HepG2 (cell line): ENCODE measurements at regions not wholly inside any gene's neighbourhood (a gene's known extent, or its start where the extent isn't known, plus 50 kb on each side); places are given as distances from the start of the nearest gene placed in this dataset.

Source experiments
- ATAC-seq: fragments of 200-7000 bp; cut with Tn5 transposase; 3 replicates; pipeline ENCODE4 v1.9.1; 2020; ENCODE audit warnings: mild to moderate bottlenecking, moderate library complexity
- BruUV-seq: library from RNA; stranded (reverse); fragments of 400-500 nt; replicated peaks from 2 replicates; lab custom pipeline; 2021; lab: Mats Ljungman, UMichigan
- CTCF ChIA-PET: fragments of 300-600 bp; formaldehyde crosslinking; extraction: SDS; loops from one replicate; lab custom pipeline; 2021; ENCODE audit warnings: low total read pairs, inconsistent platforms, low intra/inter-chr PET ratio; lab: Yijun Ruan, JAX
- POLR2A ChIA-PET: fragments of 350-600 bp; sonication (Branson Sonifier 250); formaldehyde crosslinking; loops from one replicate; lab custom pipeline; 2020; ENCODE audit warnings: antibody characterized with exemption, inconsistent platforms; lab: Yijun Ruan, JAX
- DNase-seq: peaks from one replicate; pipeline ENCODE4 v3.0.0-alpha.2; 2015; ENCODE audit warnings: low spot score
- FAIRE-seq: peaks from 3 replicates; lab custom pipeline; 2011; peaks lifted over from hg19 to GRCh38; lab: Jason Lieb, UNC
- H2AFZ ChIP-seq: one replicate; pipeline ENCODE4 v1.6.1; 2011; ENCODE audit warnings: low read length, inconsistent platforms
- H3K27ac ChIP-seq: fragments of 300-600 bp; 3 replicates; pipeline ENCODE4 v1.8.0; 2011; ENCODE audit warnings: mixed run types, mild to moderate bottlenecking, mixed read lengths, low read length, inconsistent platforms; ENCODE audit not compliant: insufficient read depth; ENCODE audit errors: extremely low read length
- H3K27me3 ChIP-seq, 2 experiments: fragments of 200-600 bp in 1 of 2; 2 replicates in 1 of 2; 3 replicates in 1 of 2; pipeline versions ENCODE4 v1.6.0 to v1.8.0; 2011; ENCODE audit warnings: low read length in 2 of 2, mild to moderate bottlenecking in 2 of 2, moderate library complexity in 2 of 2, inconsistent platforms in 1 of 2; ENCODE audit not compliant: insufficient read depth in 2 of 2, control insufficient read depth in 1 of 2
- H3K36me3 ChIP-seq, 2 experiments: fragments of 200-600 bp in 1 of 2; replicated peaks in 1 of 2; 2 replicates in 1 of 2; 3 replicates in 1 of 2; pipeline versions ENCODE4 v1.5.1 to v1.8.0; 2011; ENCODE audit warnings: low read length in 2 of 2, inconsistent platforms in 1 of 2; ENCODE audit not compliant: insufficient read depth in 2 of 2, control insufficient read depth in 1 of 2
- H3K4me1 ChIP-seq: 2 replicates; pipeline ENCODE4 v1.5.1; 2012; ENCODE audit warnings: low read length, inconsistent platforms; ENCODE audit not compliant: insufficient read depth
- H3K4me2 ChIP-seq: 2 replicates; pipeline ENCODE4 v1.6.0; 2011; ENCODE audit warnings: low read depth, low read length, inconsistent platforms
- H3K4me3 ChIP-seq, 3 experiments: fragments of 200-600 bp in 1 of 3; sonication (generic), shearing (Covaris generic) in 1 of 3; replicated peaks in 1 of 3; 2 replicates each; pipeline ENCODE4 v1.5.1; 2011 to 2016; ENCODE audit warnings: low read length in 3 of 3, inconsistent platforms in 2 of 3, low read depth in 2 of 3, mild to moderate bottlenecking in 2 of 3, control low read depth in 1 of 3, mixed read lengths in 1 of 3; ENCODE audit not compliant: insufficient read depth in 1 of 3
- H3K79me2 ChIP-seq: one replicate; pipeline ENCODE4 v1.6.1; 2011; ENCODE audit warnings: low read length, inconsistent platforms; ENCODE audit not compliant: insufficient read depth
- H3K9ac ChIP-seq: 2 replicates; pipeline ENCODE4 v1.6.0; 2011; ENCODE audit warnings: mild to moderate bottlenecking, low read depth, low read length, inconsistent platforms; ENCODE audit not compliant: insufficient read depth
- H3K9me3 ChIP-seq: 2 replicates; pipeline ENCODE4 v1.5.1; 2012; ENCODE audit warnings: mild to moderate bottlenecking, low read length
- H4K20me1 ChIP-seq: 2 replicates; pipeline ENCODE4 v1.6.0; 2011; ENCODE audit warnings: inconsistent platforms, mild to moderate bottlenecking, low read length, moderate library complexity; ENCODE audit not compliant: insufficient read depth
- ETV5 ChIP-seq: IDR thresholded peaks from 2 replicates; pipeline ENCODE4 v1.6.1; 2018; ENCODE audit warnings: missing biosample characterization, missing genetic modification reagents, inconsistent platforms, borderline replicate concordance
- FOSL2 ChIP-seq: sonication (generic); formaldehyde crosslinking; IDR thresholded peaks from 2 replicates; pipeline ENCODE4 v1.4.0; 2020; ENCODE audit warnings: missing genetic modification reagents
- HOXA3 ChIP-seq: sonication (generic); formaldehyde crosslinking; IDR thresholded peaks from 2 replicates; pipeline ENCODE4 v1.5.0; 2020; ENCODE audit warnings: missing genetic modification reagents
- MAFF ChIP-seq: IDR thresholded peaks from 2 replicates; pipeline ENCODE4 v1.6.1; 2011; ENCODE audit warnings: low read depth, low read length, improper control_type of control experiment
- ZFP41 ChIP-seq: sonication (generic); formaldehyde crosslinking; IDR thresholded peaks from 2 replicates; pipeline ENCODE4 v1.4.0; 2020; ENCODE audit warnings: mild to moderate bottlenecking, missing genetic modification reagents, borderline replicate concordance
- ZNF260 ChIP-seq: sonication (generic); formaldehyde crosslinking; IDR thresholded peaks from 2 replicates; pipeline ENCODE4 v1.4.0; 2020; ENCODE audit warnings: missing genetic modification reagents, low read depth, mild to moderate bottlenecking, borderline replicate concordance
- ZNF451 ChIP-seq: sonication (generic); formaldehyde crosslinking; IDR thresholded peaks from 2 replicates; pipeline ENCODE4 v1.5.0; 2020; ENCODE audit warnings: mild to moderate bottlenecking, missing genetic modification reagents
- WGBS: methylation state at CpG from one replicate; pipeline ENCODE4 v1.1.6; 2017; ENCODE audit warnings: low lambda C conversion rate; 5-methylcytosine and 5-hydroxymethylcytosine counted together
- in situ Hi-C: cut with HindIII; loops from 2 replicates; pipeline ENCODE4 v1.10.0; 2017; ENCODE audit warnings: low pct_unique_long_range_greater_than_20kb; ENCODE audit not compliant: extremely low pct_ligation_motif_present
- intact Hi-C: fragments of 100-400 bp; cut with micrococcal nuclease; formaldehyde crosslinking; loops from one replicate; pipeline ENCODE4 v1.10.0; 2022; ENCODE audit not compliant: unreplicated experiment
- TF ChIP-seq, protein P1 (sequence below), 2 experiments: sonication (generic) in 1 of 2; formaldehyde crosslinking in 1 of 2; IDR thresholded peaks; 2 replicates each; pipeline versions ENCODE4 v1.6.1 to v1.9.0; 2014 to 2022; ENCODE audit warnings: antibody characterized with exemption in 1 of 2, borderline replicate concordance in 1 of 2, inconsistent platforms in 1 of 2, low read depth in 1 of 2, missing genetic modification reagents in 1 of 2
- TF ChIP-seq, protein P2 (sequence below): sonication (generic); formaldehyde crosslinking; IDR thresholded peaks from 2 replicates; pipeline ENCODE4 v1.5.0; 2020; ENCODE audit warnings: mild to moderate bottlenecking, missing genetic modification reagents

DNA sequence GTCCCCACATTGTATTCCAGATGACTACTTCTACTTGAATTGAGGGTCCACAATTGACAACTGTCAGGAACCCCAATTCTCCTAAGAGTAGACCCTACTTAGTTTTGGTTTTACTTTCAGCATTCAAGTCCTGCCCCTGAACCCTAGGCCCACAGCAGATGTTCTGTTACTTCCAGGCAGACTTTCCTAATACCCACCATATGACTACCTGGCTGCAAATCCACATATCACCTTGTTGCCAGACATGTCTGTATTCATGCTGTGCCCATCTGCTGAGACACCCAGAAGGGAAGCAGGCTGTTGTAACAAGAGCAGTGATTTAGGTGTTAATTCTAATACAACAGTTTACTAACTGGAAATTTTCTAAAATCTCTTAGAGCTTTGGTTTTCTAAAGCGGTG lies 235.1 kb upstream of the CCDC54 start:
- CTCF ChIA-PET: no interaction called here
- no peak overlapping the region for H3K4me2 ChIP-seq

More for the DNA sequence above, 235.1 kb upstream of the CCDC54 start:
- DNase-seq (no peak), ATAC-seq (no peak), FAIRE-seq (no peak)
- H3K27me3 ChIP-seq: no peaks in the 10 kb centered on the region
- H2AFZ ChIP-seq: no peak overlapping the region
- no peaks in the 10 kb centered on the region for H3K79me2 ChIP-seq
- no peaks in the 10 kb centered on the region for H4K20me1 ChIP-seq
- no peaks in the 10 kb centered on the region for H3K9me3 ChIP-seq
- BruUV-seq: no TSS peak
- 63% methylated on average over 1 of the region's 1 CpG for WGBS
- in situ Hi-C loops: no loop called here
- no peaks in the 10 kb centered on the region for H3K36me3 ChIP-seq
- H3K9ac ChIP-seq: no peak overlapping the region
- no peak overlapping the region for H3K27ac ChIP-seq
- intact Hi-C loops: no loop called here
- no peak overlapping the region for H3K4me3 ChIP-seq
- TF ChIP-seq, protein P1, sequence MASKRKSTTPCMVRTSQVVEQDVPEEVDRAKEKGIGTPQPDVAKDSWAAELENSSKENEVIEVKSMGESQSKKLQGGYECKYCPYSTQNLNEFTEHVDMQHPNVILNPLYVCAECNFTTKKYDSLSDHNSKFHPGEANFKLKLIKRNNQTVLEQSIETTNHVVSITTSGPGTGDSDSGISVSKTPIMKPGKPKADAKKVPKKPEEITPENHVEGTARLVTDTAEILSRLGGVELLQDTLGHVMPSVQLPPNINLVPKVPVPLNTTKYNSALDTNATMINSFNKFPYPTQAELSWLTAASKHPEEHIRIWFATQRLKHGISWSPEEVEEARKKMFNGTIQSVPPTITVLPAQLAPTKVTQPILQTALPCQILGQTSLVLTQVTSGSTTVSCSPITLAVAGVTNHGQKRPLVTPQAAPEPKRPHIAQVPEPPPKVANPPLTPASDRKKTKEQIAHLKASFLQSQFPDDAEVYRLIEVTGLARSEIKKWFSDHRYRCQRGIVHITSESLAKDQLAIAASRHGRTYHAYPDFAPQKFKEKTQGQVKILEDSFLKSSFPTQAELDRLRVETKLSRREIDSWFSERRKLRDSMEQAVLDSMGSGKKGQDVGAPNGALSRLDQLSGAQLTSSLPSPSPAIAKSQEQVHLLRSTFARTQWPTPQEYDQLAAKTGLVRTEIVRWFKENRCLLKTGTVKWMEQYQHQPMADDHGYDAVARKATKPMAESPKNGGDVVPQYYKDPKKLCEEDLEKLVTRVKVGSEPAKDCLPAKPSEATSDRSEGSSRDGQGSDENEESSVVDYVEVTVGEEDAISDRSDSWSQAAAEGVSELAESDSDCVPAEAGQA (IDR thresholded peaks at IDR 0.05; ENCODE audit: low read depth): no peak
- TF ChIP-seq, protein P1 (CRISPR knock-in tag; IDR thresholded peaks at IDR 0.05; ENCODE audit: borderline replicate concordance): no peak
- TF ChIP-seq ETV5: no peak
- TF ChIP-seq, protein P2, sequence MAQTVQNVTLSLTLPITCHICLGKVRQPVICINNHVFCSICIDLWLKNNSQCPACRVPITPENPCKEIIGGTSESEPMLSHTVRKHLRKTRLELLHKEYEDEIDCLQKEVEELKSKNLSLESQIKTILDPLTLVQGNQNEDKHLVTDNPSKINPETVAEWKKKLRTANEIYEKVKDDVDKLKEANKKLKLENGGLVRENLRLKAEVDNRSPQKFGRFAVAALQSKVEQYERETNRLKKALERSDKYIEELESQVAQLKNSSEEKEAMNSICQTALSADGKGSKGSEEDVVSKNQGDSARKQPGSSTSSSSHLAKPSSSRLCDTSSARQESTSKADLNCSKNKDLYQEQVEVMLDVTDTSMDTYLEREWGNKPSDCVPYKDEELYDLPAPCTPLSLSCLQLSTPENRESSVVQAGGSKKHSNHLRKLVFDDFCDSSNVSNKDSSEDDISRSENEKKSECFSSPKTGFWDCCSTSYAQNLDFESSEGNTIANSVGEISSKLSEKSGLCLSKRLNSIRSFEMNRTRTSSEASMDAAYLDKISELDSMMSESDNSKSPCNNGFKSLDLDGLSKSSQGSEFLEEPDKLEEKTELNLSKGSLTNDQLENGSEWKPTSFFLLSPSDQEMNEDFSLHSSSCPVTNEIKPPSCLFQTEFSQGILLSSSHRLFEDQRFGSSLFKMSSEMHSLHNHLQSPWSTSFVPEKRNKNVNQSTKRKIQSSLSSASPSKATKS (CRISPR knock-in tag): no peak
- TF ChIP-seq ZNF451 (CRISPR knock-in tag): no peak
- TF ChIP-seq ZFP41 (CRISPR knock-in tag): no peak
- TF ChIP-seq ZNF260 (CRISPR knock-in tag): no peak
- no peak for TF ChIP-seq HOXA3
- no peak for TF ChIP-seq MAFF
- no peak for TF ChIP-seq FOSL2
- POLR2A ChIA-PET: no interaction called here
- no peaks in the 10 kb centered on the region for H3K4me1 ChIP-seq
